Nephron progenitor cell (in vitro differentiated cells): ENCODE measurements at regions not wholly inside any gene's neighbourhood (a gene's known extent, or its start where the extent isn't known, plus 50 kb on each side); places are given as distances from the start of the nearest gene placed in this dataset.

Experiments
- DNase-seq: peaks from one replicate; pipeline ENCODE4 v3.0.0; 2021
- H3K27ac Mint-ChIP-seq: 2 replicates; pipeline ENCODE4 v1.8.0; 2021; ENCODE audit warnings: mild to moderate bottlenecking, moderate library complexity, mixed read lengths
- H3K27me3 Mint-ChIP-seq: 2 replicates; pipeline ENCODE4 v1.8.0; 2021; ENCODE audit warnings: mild to moderate bottlenecking, low read depth, mixed read lengths; ENCODE audit not compliant: poor library complexity
- H3K36me3 Mint-ChIP-seq: 2 replicates; pipeline ENCODE4 v1.8.0; 2021; ENCODE audit warnings: low read depth, mixed read lengths
- H3K4me1 Mint-ChIP-seq: 2 replicates; pipeline ENCODE4 v1.8.0; 2021; ENCODE audit warnings: mixed read lengths
- H3K4me3 Mint-ChIP-seq: 2 replicates; pipeline ENCODE4 v1.8.0; 2021; ENCODE audit warnings: mild to moderate bottlenecking, moderate library complexity, mixed read lengths
- H3K9me3 Mint-ChIP-seq: 2 replicates; pipeline ENCODE4 v1.8.0; 2021; ENCODE audit warnings: mild to moderate bottlenecking, moderate library complexity, mixed read lengths
- TF ChIP-seq, protein P1 (sequence below): fragments of 200-600 bp; sonication (generic); IDR thresholded peaks from 2 replicates; pipeline ENCODE4 v1.5.0; 2021; ENCODE audit warnings: antibody characterized with exemption

GRCh38 chr6:44028789-44029310 lies 98.4 kb downstream of the MRPL14 start:
- no peak for DNase-seq
- Mint-ChIP-seq H3K9me3 (no peaks in the 10 kb centered on the region), H3K4me1 (peaks cover 11% of the 10 kb centered on the region), H3K27ac (no peak overlapping the region), H3K27me3 (peaks cover 16% of the 10 kb centered on the region), H3K36me3 (no peaks in the 10 kb centered on the region), H3K4me3 (no peak overlapping the region)
- TF ChIP-seq, protein P1, sequence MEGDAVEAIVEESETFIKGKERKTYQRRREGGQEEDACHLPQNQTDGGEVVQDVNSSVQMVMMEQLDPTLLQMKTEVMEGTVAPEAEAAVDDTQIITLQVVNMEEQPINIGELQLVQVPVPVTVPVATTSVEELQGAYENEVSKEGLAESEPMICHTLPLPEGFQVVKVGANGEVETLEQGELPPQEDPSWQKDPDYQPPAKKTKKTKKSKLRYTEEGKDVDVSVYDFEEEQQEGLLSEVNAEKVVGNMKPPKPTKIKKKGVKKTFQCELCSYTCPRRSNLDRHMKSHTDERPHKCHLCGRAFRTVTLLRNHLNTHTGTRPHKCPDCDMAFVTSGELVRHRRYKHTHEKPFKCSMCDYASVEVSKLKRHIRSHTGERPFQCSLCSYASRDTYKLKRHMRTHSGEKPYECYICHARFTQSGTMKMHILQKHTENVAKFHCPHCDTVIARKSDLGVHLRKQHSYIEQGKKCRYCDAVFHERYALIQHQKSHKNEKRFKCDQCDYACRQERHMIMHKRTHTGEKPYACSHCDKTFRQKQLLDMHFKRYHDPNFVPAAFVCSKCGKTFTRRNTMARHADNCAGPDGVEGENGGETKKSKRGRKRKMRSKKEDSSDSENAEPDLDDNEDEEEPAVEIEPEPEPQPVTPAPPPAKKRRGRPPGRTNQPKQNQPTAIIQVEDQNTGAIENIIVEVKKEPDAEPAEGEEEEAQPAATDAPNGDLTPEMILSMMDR, result no peak

- H3K4me1 Mint-ChIP-seq, result peaks cover 11% of the 10 kb centered on the region
- peaks cover 5% of the 10 kb centered on the region for H3K27me3 Mint-ChIP-seq
- no peaks in the 10 kb centered on the region for H3K36me3 Mint-ChIP-seq
- no peak overlapping the region for H3K4me3 Mint-ChIP-seq
- no peaks in the 10 kb centered on the region for H3K9me3 Mint-ChIP-seq
- no peak for DNase-seq
- H3K27ac Mint-ChIP-seq, result no peak overlapping the region
- TF ChIP-seq, protein P1, result no peak
These were observed 102.0 kb downstream of the MRPL14 start for GRCh38 chr6:44025226-44025625.

- H3K27ac Mint-ChIP-seq, result no peak overlapping the region
- H3K9me3 Mint-ChIP-seq, result no peaks in the 10 kb centered on the region
- no peaks in the 10 kb centered on the region for H3K36me3 Mint-ChIP-seq
- TF ChIP-seq, protein P1, result no peak
- no peak for DNase-seq
- H3K4me3 Mint-ChIP-seq, result no peak overlapping the region
- peaks cover 11% of the 10 kb centered on the region for H3K4me1 Mint-ChIP-seq
- H3K27me3 Mint-ChIP-seq, result peaks cover 5% of the 10 kb centered on the region
These were observed 102.6 kb downstream of the MRPL14 start for GRCh38 chr6:44024574-44025219.

- Mint-ChIP-seq H3K4me1 (peaks cover 11% of the 10 kb centered on the region), H3K27ac (no peak overlapping the region)
- TF ChIP-seq, protein P1, result no peak
These were observed 103.4 kb downstream of the MRPL14 start for GRCh38 chr6:44023586-44024454.

DNA sequence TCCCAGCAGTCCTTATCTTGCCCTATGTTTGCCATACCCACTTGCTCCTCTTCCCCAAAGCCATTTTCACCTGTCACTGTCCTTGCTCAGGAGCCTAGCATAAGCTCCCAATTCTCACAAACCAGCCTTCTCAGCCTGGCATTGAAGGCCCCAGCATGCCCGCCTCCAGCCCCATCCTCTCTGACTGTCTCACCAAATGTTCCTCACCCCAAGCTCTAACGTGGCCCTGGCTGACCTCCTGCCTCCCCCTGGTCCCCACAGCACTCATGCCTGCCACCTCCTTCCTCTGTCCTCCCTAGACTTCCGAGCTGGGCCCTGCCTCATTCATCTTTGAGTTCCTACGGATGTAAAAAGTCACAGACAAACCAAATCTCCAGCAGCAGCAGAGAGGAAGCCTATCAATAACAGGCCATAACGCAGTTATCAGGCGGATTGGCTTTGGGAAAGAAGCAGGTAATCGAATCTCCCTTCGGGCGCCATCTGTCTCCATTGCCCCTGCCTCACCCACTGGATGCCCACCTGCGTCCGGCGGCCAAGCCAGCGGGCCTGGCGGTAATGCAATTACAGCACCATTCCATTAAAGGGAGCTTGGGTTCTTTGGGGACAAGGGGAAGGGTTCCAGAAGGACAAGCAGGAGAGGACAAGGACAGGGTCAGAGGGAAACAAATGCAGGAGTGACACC lies 104.4 kb downstream of the MRPL14 start:
- Mint-ChIP-seq H3K4me3 (no peak overlapping the region), H3K9me3 (peaks cover 11% of the 10 kb centered on the region), H3K4me1 (peaks cover 11% of the 10 kb centered on the region), H3K27me3 (no peaks in the 10 kb centered on the region), H3K27ac (peak overlapping the region; percentile 8), H3K36me3 (no peaks in the 10 kb centered on the region)
- DNase-seq, result no peak
- TF ChIP-seq, protein P1, result no peak

More at GRCh38 chr6:44023586-44024454, 103.4 kb downstream of the MRPL14 start:
- Mint-ChIP-seq H3K36me3 (no peaks in the 10 kb centered on the region), H3K4me3 (no peak overlapping the region), H3K9me3 (peaks cover 3% of the 10 kb centered on the region), H3K27me3 (peaks cover 3% of the 10 kb centered on the region)
- DNase-seq, result no peak
